Activated T-cell treated with anti-CD3 and anti-CD28 coated beads, Interleukin-2, amount 50 U/mL, for 1 hour (primary cell): ENCODE measurements at regions not wholly inside any gene's neighbourhood (a gene's known extent, or its start where the extent isn't known, plus 50 kb on each side); places are given as distances from the start of the nearest gene placed in this dataset.
"Not testable (repeated sequence)": the region's sequence is repeated elsewhere in the genome, so short reads cannot be mapped to it uniquely, and the experiment has no call there.

Experiments
- DNase-seq: peaks from one replicate; pipeline ENCODE4 v3.0.0-alpha.2; 2020

DNA sequence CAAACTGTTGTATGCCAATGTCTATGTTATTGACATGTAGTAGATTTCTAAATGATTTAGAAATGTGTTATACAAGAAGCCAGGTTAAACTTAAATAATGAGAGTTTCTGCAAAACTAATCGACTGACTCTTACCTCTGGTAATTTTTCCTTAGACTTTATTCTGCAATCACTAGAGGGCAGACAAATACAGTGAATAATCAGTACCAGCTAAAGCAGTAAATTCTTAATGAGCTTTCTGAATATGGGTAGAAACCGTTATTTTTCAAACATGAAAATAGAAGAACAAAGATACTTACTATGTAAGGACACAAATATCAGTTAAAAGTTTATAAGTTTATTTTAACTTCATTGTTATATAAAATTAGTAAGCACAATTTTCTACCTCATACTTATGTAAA, 97.9 kb upstream of the RGS1 start:
- DNase-seq: no peak

DNA sequence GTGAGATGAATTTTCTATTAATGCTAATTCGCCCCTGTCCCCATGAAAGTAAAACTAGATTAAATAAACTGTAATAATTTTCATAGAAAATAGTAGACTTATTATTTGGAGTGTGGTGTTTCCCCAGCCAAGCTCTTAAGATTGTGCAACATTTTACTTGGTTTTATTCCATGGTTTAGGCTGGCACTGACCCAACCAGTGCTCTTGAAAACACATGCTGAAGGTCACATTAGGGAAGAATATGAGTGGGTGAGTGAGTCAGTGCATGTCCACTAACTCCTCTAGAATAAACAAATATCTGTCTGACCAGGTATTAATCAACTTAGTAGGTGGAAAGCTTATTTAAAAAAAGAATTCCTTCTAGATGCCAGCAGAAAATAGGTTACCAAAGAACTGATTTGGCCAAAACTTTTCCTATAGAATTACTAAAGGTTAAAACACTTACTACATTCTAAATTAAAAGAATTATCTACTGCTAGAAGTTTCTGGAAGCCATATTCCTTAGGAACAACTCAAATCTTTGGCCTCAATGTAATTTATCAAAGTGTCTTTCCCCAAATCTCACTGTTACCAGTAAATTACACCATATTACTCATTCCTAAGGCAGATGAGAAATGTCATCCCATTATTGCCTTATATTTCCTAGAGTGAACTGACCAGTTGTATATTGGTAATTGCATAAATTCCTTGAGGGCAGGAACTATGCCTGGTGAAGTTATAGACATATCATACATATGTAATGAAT, 89.7 kb upstream of the RGS1 start:
- DNase-seq: no peak

DNA sequence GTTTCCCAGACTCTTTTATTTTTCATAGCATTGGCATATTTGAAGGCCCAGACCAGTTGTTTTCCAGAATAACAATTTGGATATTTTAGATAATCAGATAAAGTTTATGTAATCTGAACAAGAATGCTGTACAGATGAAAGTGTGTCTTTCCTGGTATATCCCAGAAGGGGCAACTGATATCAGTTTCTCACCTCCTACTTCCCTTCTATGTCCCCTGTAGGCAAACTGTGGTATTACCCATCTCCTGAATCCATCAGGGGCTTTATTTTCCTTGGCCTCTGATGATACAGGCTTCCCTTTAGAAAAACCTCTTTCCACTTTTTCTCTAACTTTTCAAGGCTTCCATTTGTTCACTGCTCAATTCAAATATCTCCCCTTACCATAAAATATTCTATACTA, 87.5 kb upstream of the RGS1 start:
- DNase-seq: no peak

DNA sequence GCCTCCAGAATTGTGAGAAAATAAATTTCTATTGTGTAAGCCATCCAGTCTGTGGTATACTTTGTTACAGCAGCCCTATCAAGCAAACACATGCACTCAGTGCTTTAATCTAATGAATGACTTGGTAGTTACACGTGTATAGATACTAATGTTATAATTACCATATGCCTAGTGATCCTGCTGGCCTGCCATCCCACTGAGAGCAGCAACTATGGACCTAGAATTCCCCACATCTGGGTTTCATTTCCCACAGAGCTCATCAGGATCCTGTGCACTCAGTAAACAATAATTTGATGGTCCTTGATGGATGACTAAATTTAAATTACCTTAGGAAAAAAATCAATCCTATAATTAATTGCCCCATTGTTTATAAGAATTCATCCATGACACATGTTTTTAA, 86.5 kb upstream of the RGS1 start:
- no peak for DNase-seq

DNA sequence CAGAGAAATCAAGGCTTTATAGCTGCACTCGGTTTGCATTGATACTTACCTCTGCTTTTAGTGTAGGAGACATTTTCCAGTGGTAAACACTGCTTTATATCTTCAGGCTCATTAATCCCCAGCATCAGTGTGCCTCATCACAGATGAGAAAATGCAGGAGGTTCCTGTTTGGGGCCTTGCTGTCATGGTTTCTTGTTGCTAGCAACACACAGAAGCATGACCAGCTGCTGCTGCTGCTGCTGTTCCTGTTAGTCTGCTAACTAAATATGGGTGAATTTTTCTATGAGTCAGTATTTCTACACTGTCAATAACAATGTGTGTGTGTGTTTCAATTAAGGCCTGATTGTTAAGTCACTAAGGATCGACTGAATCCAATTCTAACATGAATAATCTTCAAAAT, 85.8 kb upstream of the RGS1 start:
- no peak for DNase-seq

DNA sequence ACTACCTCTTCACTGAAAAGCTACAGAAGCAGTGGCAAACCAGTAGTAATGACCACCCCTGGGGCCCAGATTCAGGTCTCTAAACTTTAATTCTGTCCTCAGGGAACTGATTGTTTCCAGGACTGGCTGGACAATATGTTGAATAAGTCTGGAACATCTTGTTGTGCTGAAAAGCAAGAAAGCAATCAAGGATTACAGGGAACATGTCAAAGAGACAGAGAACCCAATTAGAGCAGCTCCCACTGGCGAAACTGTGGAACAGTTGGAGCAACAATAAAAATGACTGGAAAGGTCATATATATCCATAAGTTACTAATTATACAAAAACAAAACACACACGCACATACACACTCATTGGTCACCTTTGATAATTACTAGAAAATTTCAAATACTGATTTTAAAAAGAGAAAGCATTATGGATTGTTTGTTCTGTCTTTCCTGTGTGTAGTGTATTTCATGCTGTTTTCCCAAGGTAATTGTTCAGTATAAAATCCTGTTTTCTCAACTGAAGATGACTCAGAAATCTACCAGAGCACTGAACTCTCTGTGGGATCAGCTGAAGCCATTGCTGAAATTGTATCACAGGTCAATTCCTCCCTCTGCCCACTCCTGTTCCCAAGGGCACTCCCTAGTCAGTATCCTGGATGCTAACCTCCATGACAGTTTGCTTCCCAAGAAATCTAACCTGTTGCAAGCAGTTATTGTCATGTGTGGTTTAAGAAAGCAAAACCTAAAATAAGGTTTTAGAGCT, 83.6 kb upstream of the RGS1 start:
- no peak for DNase-seq

DNA sequence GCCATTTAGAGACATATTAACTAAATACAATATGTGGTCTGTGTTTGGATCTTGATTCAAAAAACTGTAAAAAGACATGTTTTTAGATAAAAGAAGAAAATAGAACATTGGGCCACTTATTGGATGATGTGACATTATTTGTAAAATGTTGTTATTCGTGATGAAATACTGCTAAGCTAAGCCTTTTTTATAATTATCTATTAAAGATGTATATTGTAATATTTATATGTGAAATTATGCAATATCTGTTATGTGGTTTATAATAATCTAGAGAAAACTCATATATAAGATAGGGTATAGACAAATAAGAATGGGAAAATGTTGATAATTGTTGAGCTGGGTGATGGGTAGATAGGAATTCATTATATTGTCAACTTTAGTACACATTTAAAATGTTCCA, 82.0 kb upstream of the RGS1 start:
- no peak for DNase-seq

DNA sequence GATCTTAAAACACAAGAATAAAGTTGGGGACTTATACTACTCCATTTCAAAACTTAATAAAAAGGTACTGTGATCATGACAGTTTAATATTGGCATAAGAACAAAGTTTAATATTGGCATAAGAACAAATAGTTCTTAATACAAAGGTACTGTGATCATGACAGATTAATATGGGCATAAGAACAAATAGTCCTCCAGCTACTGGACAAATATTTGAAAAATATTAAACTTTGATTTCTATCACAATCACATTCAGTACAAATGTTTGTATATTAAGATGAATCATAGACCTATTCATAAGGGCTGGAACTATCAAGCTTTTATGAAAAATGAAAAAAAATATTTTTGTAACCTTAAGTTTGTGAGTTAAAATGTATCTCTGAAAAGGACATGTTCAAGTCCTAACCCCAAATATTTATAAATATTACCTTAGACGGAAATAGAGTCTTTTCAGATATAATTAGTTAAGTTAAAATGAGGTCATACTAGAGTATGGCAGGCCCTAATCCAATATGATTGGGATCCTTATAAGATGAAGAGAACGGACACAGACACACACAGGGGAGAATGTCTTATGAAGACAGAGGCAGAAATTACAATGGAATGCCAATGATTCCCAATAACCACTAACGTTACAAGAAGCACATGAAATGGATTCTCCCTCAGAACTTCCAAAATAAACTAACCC, 79.1 kb upstream of the RGS1 start:
- no peak for DNase-seq

DNA sequence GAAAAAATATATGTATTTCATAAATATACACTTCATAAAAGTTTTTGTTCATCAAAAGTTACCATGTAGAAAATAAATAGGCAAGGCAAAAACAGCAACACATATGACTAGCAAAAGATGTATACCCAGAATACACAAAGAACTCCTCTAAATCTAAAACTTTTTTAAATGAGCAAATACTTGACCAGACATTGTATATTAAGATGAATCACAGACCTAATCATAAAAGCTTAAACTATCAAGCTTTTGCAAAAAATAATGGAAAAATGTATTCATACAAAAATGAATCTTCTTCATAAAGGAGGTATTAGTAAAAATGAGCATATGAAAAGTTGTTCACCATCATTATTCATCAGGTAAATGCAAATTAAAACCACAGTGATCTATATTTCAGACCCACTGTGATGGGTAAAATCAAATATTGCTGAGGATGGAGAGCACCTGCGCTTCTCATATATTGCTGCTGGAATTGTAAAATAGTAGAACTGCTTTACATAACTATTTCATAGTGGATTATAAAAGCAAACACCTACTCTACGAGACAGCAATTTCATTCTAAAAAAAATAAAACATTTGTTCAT, 78.3 kb upstream of the RGS1 start:
- DNase-seq: no peak

DNA sequence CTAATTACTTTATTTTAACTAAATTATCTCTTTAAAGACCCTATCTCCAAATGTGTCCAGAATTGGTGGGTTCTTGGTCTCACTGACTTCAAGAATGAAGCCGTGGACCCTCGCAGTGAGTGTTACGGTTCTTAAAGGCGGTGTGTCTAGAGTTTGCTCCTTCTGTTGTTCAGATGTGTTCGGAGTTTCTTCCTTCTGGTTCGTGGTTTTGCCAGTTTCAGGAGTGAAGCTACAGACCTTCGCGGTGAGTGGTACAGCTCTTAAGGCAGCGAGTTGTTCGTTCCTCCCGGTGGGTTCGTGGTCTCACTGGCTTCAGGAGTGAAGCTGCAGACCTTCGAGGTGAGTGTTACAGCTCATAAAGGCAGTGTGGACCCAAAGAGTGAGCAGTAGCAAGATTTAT, 77.5 kb upstream of the RGS1 start:
- DNase-seq: not testable (repeated sequence)

DNA sequence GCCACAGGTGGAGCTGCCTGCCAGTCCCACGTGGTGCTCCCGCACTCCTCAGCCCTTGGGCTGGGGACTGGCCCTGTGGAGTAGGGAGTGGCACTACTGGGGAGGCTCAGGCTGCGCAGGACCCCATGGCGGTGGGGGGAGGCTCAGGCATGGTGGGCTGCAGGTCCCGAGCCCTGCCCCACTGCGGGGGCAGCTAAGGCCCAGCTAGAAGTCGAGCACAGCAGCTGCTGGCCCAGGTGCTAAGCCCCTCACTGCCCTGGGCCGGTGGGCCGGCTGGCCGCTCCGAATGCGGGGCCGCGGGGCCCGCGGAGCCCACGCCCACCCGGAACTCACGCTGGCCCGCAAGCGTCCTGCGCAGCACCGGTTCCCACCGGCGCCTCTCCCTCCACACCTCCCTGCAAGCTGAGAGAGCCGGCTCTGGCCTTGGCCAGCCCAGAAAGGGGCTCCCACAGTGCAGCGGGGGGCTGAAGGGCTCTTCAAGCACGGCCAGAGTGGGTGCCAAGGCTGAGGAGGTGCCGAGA, 76.5 kb upstream of the RGS1 start:
- DNase-seq: not testable (repeated sequence)

DNA sequence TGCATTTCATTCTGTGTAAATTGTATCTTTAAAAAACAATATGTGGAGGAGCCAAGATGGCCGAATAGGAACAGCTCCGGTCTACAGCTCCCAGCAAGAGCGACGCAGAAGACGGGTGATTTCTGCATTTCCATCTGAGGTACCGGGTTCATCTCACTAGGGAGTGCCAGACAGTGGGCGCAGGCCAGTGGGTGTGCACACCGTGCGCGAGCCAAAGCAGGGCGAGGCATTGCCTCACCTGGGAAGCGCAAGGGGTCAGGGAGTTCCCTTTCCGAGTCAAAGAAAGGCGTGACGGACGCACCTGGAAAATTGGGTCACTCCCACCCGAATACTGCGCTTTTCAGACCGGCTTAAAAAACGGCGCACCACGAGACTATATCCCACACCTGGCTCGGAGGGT, 75.0 kb upstream of the RGS1 start:
- DNase-seq: not testable (repeated sequence)

DNA sequence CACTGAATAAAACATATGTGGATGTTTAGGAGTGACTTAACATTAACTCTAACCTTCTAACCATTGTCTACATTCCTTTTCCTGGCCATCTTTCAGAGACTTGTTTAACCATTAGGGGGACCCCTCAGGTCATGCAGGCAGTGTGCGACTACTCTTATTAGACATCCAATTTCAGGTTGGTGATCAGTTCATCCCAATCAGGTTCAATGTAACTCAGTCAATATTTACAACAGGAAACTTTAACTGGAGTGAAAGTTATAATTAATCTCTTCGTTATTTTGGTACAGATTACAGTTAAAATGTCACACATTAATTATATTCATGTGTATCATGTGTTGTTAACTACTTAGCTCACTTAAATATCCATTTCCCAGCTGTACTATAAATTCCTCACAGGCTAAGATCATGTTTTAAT, 68.8 kb upstream of the RGS1 start:
- DNase-seq: no peak

DNA sequence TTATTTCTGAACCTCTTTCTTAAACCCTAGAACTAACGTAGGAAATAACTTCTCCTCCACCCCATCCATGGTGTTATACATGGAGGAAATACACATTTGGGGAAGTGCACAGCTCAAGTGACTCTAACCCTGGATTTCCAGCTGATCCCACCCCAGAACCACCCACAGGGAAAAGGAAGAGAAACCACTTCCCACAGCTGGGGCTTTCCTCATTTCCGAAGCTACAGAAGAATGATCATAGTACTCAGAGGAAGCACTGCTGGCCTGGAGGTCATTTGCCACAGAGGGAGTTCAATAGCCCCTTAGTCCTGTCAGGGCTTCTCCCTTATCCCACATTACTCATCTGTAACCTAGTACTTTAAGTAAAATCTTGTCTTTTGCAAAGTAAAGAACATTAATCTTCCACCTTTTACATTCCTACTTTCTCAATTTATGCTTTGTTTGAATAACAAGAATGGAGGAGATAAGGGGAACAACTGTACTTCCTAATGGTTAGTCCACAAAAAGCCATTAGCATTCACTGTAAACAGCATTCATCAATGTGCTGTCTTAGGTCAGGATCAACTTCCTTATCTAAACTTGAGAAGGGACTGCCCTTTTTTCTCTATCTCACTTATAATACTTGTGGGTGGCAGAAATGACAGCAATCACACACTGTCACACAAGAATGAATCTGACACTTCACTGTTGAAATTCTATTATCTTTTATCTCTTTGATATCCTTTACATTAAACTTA, 63.0 kb upstream of the RGS1 start:
- no peak for DNase-seq

DNA sequence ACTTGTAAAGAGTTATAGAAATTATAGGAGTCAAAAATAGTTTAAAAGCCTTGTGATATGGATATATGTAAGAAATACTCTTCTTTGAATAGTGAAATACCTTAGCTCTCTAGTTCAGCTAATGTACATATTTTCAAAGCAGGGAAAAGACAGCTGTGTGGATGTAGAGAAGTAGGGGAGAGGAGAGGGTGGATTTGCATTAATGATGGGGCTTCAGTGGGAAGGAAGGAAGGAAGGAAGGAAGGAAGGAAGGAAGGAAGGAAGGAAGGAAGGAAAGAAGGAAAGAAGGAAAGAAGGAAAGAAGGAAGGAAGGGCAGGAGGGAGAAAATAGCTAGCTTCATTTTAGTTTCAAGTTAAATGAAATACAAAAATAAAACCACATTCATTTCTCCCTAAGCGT, 62.4 kb upstream of the RGS1 start:
- DNase-seq: no peak

DNA sequence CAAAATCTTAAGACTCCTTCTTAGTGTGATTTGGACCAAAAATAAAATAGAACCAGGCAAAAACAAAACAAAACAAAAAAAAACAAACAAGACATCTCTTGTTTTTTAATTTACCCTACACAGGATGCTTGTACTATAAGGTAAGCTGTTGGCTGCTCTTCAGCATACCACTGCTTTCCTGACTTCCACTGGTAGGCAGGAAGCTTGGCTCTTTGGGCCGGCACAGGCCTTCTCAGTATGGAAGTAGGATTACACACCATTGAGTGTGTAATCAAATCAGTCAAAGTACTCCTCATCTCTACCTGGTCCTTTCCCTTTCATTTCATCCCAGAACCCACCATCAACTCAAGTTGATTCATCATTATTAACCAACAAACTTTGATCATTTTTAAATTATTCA, 61.9 kb upstream of the RGS1 start:
- DNase-seq: no peak

DNA sequence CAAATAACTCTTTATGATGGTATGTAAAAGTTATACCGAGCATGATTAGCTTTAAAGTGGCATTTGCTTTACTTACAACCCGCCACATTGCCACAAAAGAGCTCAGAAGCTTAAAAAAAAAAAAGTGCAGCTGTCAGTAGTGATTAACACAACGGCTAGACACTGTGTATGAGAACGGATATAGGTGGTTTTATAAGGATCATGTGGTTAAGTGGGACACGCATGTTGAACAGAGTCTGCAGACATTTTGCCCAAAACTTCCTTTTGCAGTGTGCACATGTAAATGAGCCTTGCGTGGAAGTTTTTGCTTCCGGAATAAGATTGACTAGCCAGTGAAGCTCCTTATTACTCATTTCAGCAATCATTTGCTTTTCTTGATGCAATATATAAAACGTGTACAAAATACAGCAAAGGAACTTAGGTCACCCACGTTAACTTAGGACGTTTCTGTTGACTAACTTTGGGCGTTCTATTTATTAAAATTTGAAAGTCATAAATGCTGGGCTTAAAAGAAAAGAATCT, 58.7 kb upstream of the RGS1 start:
- DNase-seq: no peak

DNA sequence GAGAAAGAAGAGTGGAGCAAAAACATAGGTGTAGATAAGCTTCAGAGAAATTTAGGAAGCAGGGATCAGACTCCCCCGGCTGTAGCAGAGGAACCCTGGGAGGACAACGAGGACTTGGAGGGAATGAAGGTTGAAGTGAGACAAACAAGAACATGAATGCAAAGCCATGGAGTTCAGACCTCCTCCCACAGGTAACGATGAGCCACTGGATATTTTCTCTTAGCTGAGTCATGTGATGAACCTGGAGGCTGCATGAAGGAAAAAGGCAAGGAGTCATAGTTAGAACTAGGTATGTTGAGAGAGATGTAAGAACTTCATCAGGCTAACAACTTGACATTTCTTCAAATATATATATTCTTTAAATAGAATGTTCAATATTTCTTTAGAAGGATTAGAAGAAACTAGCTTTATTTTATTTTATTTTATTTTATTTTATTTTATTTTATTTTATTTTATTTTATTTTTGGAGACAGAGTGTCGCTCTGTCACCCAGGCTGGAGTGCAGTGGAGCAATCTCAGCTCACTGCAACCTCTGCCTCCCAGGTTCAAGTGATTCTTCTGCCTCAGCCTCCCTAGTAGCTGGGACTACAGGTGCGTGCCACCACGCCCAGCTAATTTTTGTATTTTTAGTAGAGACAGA, 57.7 kb upstream of the RGS1 start:
- DNase-seq: not testable (repeated sequence)

DNA sequence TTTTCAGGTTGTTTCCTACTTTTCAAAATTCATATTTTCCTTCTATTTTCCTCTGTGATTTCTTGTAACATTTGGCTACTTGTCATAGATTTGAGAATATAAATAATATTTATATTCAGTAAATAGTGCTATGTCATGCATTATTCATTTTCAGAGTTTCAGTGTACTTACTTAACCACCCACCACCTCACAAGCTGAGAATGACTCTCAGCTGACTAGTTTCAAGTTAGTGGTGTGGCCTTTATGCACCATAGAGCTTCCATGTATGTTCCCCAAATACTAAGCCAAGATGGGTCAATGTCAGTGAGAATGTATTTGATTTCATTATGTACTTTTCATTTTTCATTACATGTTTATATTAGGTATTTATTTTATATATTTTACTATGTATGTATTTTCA, 56.9 kb upstream of the RGS1 start:
- DNase-seq: no peak

DNA sequence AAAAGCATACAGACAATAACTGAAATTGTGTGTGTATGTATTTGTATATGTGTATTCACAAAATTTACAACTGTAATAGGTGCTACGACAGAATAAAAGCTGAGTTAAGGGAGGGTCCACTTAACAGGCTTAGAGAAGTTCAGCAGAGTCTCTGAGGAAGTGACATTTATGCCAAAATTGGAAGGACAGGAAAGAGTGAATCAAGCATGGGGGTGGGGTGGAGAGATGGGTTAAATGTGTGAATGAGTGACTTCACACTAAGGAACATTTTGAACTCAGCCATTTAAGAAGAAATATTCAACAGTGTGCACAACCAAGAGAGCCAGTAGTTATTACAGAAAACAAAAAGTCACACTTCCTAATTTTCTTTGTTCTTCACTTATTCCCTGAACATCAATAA, 53.8 kb upstream of the RGS1 start:
- DNase-seq: no peak

DNA sequence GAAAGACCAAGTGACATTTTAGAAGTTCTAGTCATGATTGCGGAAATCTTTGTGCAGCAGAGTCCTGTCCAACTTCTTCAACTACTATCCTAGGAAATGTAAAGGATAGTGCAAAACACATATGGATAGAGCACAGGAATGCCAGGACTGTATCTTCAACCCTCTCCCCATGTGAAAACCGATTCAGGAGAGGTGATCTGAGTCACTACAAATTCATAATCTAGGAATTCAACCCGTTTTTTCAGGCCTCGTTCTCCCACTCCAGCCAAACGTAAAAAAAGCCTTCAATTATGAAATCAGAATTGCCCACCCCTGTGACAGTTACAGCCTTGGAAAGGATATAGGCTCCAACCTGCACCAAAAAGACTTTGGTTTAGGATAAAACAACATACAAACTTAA, 52.9 kb upstream of the RGS1 start:
- DNase-seq: no peak

DNA sequence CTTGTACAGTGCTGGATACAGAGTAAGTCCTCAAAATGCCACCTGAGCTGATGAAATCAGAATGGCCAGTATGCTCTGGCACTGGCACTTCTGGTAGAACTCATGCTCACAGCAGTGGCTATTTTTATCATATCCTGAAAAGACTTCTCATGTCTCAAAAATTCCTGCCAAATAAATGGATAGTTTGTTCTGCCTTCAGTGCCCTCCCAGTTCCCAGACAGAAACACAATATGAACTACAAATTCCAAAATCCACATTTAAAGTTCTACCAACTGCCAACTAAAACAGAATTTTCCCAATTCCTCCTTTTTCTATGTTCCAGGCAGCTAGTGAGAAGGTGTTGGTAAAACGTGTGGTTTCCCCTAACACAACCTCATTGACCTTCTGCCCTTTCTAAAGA, 51.4 kb upstream of the RGS1 start:
- DNase-seq: no peak
